Breast epithelium (tissue), 4 donors: ENCODE measurements at regions not wholly inside any gene's neighbourhood (a gene's known extent, or its start where the extent isn't known, plus 50 kb on each side); places are given as distances from the start of the nearest gene placed in this dataset.

Source experiments
- DNase-seq, 2 donors: peaks; one replicate each; pipeline ENCODE4 v3.0.0-alpha.2; 2019; ENCODE audit warnings: low spot score in 2 of 2
- H3K27ac ChIP-seq, 2 donors: fragments of 200-600 bp; sonication (generic) in 1 of 2; one replicate each; pipeline ENCODE4 v1.5.1; 2016 to 2019; ENCODE audit warnings: mild to moderate bottlenecking in 1 of 2
- H3K27me3 ChIP-seq, 2 donors: fragments of 200-600 bp; sonication (generic) in 1 of 2; one replicate each; pipeline versions ENCODE4 v1.5.1 to v1.6.0; 2017 to 2019; ENCODE audit warnings: control low read depth in 1 of 2, mild to moderate bottlenecking in 1 of 2
- H3K36me3 ChIP-seq: fragments of 200-600 bp; one replicate; pipeline ENCODE4 v1.5.1; 2019
- H3K4me1 ChIP-seq, 2 donors: fragments of 200-600 bp; sonication (generic); one replicate each; pipeline ENCODE4 v1.5.1; 2016 to 2019; ENCODE audit warnings: control low read depth in 1 of 2
- H3K4me3 ChIP-seq, 3 donors: fragments of 200-600 bp; sonication (generic); 1 replicate in 2 of 3; 2 replicates in 1 of 3; pipeline ENCODE4 v1.5.1; 2016 to 2019; ENCODE audit warnings: mild to moderate bottlenecking in 3 of 3, moderate library complexity in 2 of 3
- H3K9me3 ChIP-seq, 2 donors: fragments of 200-600 bp; sonication (generic) in 1 of 2; one replicate each; pipeline ENCODE4 v1.5.1; 2016 to 2019; ENCODE audit warnings: control low read depth in 1 of 2
- CTCF ChIP-seq, 3 donors: fragments of 450-650 bp; IDR thresholded peaks; one replicate each; pipeline ENCODE4 v1.5.1; 2016 to 2017; ENCODE audit warnings: antibody characterized with exemption in 3 of 3, mild to moderate bottlenecking in 3 of 3, moderate library complexity in 3 of 3
- POLR2A ChIP-seq: fragments of 450-650 bp; IDR thresholded peaks from one replicate; pipeline ENCODE4 v1.6.1; 2016; ENCODE audit warnings: antibody characterized with exemption, mild to moderate bottlenecking, moderate library complexity
- POLR2AphosphoS5 ChIP-seq, 3 donors: sonication (generic); formaldehyde crosslinking; IDR thresholded peaks; one replicate each; pipeline ENCODE4 v1.6.1; 2017; ENCODE audit warnings: antibody characterized with exemption in 3 of 3
- intact Hi-C: fragments of 100-400 bp; cut with DNase I; formaldehyde crosslinking; loops from one replicate; pipeline ENCODE4 v1.15.1; 2023; ENCODE audit warnings: low total_unique reads

GRCh38 chr1:198889101-198889500 is 250.3 kb downstream of the PTPRC start:
- no peaks in the 10 kb centered on the region for H3K4me1 ChIP-seq
- intact Hi-C loops, result no loop called here
- H3K27me3 ChIP-seq, result no peaks in the 10 kb centered on the region
- TF ChIP-seq POLR2A, result no peak
- no peak for TF ChIP-seq POLR2AphosphoS5 (IDR thresholded peaks at IDR 0.05)
- TF ChIP-seq CTCF (IDR thresholded peaks at IDR 0.05), result no peak
- no peak for DNase-seq
- no peak overlapping the region for H3K4me3 ChIP-seq
- H3K9me3 ChIP-seq, result no peaks in the 10 kb centered on the region
- no peak overlapping the region for H3K27ac ChIP-seq
- H3K36me3 ChIP-seq, result no peaks in the 10 kb centered on the region

GRCh38 chr1:198889749-198890148 is 250.9 kb downstream of the PTPRC start:
- TF ChIP-seq CTCF (IDR thresholded peaks at IDR 0.05) (no peak), POLR2AphosphoS5 (IDR thresholded peaks at IDR 0.05) (no peak), POLR2A (no peak)
- H3K36me3 ChIP-seq, result no peaks in the 10 kb centered on the region
- H3K9me3 ChIP-seq, result no peaks in the 10 kb centered on the region
- DNase-seq, result no peak
- no peaks in the 10 kb centered on the region for H3K4me1 ChIP-seq
- no peaks in the 10 kb centered on the region for H3K27me3 ChIP-seq
- H3K4me3 ChIP-seq, result no peak overlapping the region
- intact Hi-C loops, result no loop called here
- H3K27ac ChIP-seq, result no peak overlapping the region

DNA sequence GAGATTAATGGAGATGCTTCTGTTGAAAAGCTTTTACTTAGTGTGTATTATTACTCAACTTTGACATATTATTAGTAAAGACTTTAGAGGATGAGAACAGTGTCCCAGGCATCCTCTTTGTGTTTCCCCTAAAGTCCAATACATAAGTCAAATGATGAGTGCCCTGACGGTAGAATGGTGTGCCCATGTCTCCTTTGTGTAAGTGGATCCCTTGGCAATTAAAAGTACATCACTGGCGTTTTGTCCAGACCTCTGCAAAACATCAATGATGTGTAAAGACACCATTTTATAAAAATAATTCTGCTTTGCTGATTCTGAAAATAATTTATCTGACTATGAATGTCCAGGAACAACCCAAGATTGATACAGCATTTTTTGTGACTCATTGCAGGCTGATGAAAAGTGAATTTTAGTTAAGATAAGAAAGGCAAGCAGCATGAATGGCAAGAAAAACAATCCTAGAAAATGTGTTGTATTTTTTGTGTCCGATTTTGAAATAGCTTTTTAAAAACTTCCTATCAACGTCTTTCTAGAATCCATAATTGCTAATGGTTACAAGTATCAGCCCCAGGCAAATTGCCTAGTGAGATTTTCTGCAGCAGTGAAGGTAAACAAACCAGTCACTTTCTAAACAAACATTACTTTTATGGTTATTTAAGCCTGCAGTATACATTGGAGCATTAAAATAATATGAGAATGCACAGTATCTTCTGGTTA is 251.5 kb downstream of the PTPRC start:
- intact Hi-C loops, result no loop called here
- TF ChIP-seq POLR2AphosphoS5 (IDR thresholded peaks at IDR 0.05), result no peak
- no peak for TF ChIP-seq CTCF (IDR thresholded peaks at IDR 0.05)
- no peak for TF ChIP-seq POLR2A
- Histone ChIP-seq H3K4me1 (no peaks in the 10 kb centered on the region), H3K27me3 (no peaks in the 10 kb centered on the region), H3K4me3 (no peak overlapping the region), H3K27ac (no peak overlapping the region), H3K36me3 (no peaks in the 10 kb centered on the region), H3K9me3 (no peaks in the 10 kb centered on the region)
- no peak for DNase-seq

GRCh38 chr1:198892065-198892464 is 253.2 kb downstream of the PTPRC start:
- H3K9me3 ChIP-seq, result no peaks in the 10 kb centered on the region
- no peak for TF ChIP-seq POLR2AphosphoS5 (IDR thresholded peaks at IDR 0.05)
- TF ChIP-seq POLR2A, result no peak
- no peak for TF ChIP-seq CTCF (IDR thresholded peaks at IDR 0.05)
- no peaks in the 10 kb centered on the region for H3K36me3 ChIP-seq
- no peak overlapping the region for H3K27ac ChIP-seq
- intact Hi-C loops, result no loop called here
- H3K27me3 ChIP-seq, result no peaks in the 10 kb centered on the region
- no peaks in the 10 kb centered on the region for H3K4me1 ChIP-seq
- no peak overlapping the region for H3K4me3 ChIP-seq
- DNase-seq, result no peak

GRCh38 chr1:198893141-198893540 is 254.3 kb downstream of the PTPRC start:
- H3K4me3 ChIP-seq, result no peak overlapping the region
- no peaks in the 10 kb centered on the region for H3K9me3 ChIP-seq
- DNase-seq, result no peak
- TF ChIP-seq POLR2A, result no peak
- no peak for TF ChIP-seq CTCF (IDR thresholded peaks at IDR 0.05)
- TF ChIP-seq POLR2AphosphoS5 (IDR thresholded peaks at IDR 0.05), result no peak
- intact Hi-C loops, result no loop called here
- H3K27me3 ChIP-seq, result no peaks in the 10 kb centered on the region
- H3K36me3 ChIP-seq, result no peaks in the 10 kb centered on the region
- no peak overlapping the region for H3K27ac ChIP-seq
- no peaks in the 10 kb centered on the region for H3K4me1 ChIP-seq
